Liver (tissue), 8 donors: ENCODE measurements at regions not wholly inside any gene's neighbourhood (a gene's known extent, or its start where the extent isn't known, plus 50 kb on each side); places are given as distances from the start of the nearest gene placed in this dataset.

Experiments used
- DNase-seq: peaks from one replicate; pipeline ENCODE4 v3.0.0-alpha.2; 2017; ENCODE audit warnings: low spot score
- H3K27ac ChIP-seq, 2 donors: one replicate each; pipeline ENCODE4 v1.7.0; 2013; ENCODE audit warnings: inconsistent platforms in 2 of 2, low read length in 2 of 2, control low read depth in 1 of 2, low read depth in 1 of 2, mild to moderate bottlenecking in 1 of 2
- H3K27me3 ChIP-seq, 4 donors: one replicate each; pipeline versions ENCODE4 v1.6.1 to v1.7.0; 2013; ENCODE audit warnings: low read length in 3 of 4, inconsistent platforms in 1 of 4, mild to moderate bottlenecking in 1 of 4, moderate library complexity in 1 of 4; ENCODE audit not compliant: control insufficient read depth in 4 of 4, insufficient read depth in 4 of 4
- H3K36me3 ChIP-seq, 4 donors: one replicate each; pipeline versions ENCODE4 v1.6.1 to v1.7.0; 2013; ENCODE audit warnings: low read length in 3 of 4, mild to moderate bottlenecking in 3 of 4, low read depth in 1 of 4, moderate library complexity in 1 of 4; ENCODE audit not compliant: control insufficient read depth in 4 of 4, insufficient read depth in 3 of 4
- H3K4me1 ChIP-seq, 4 donors: one replicate each; pipeline versions ENCODE4 v1.6.1 to v1.7.0; 2013; ENCODE audit warnings: low read length in 3 of 4, mild to moderate bottlenecking in 3 of 4, moderate library complexity in 1 of 4; ENCODE audit not compliant: control insufficient read depth in 4 of 4, insufficient read depth in 4 of 4
- H3K4me3 ChIP-seq, 3 donors: one replicate each; pipeline versions ENCODE4 v1.6.1 to v1.7.0; 2013; ENCODE audit warnings: low read length in 3 of 3, control low read depth in 1 of 3, low read depth in 1 of 3, mild to moderate bottlenecking in 1 of 3
- H3K9ac ChIP-seq, 2 donors: one replicate each; pipeline ENCODE4 v1.7.0; 2013; ENCODE audit warnings: low read length in 2 of 2, mild to moderate bottlenecking in 2 of 2, moderate library complexity in 2 of 2, control low read depth in 1 of 2, low read depth in 1 of 2
- H3K9me3 ChIP-seq, 4 donors: one replicate each; pipeline versions ENCODE4 v1.6.1 to v1.7.0; 2013; ENCODE audit warnings: low read length in 3 of 4; ENCODE audit not compliant: control insufficient read depth in 4 of 4
- ATF3 ChIP-seq: IDR thresholded peaks from 2 replicates; pipeline ENCODE4 v1.6.1; 2016; ENCODE audit warnings: antibody characterized with exemption
- CTCF ChIP-seq: fragments of 150-350 bp; IDR thresholded peaks from 2 replicates; pipeline ENCODE4 v1.5.1; 2017; ENCODE audit warnings: improper control_type of control experiment, low read depth, low read length; ENCODE audit not compliant: missing input control
- EGR1 ChIP-seq, 2 donors: IDR thresholded peaks; 2 replicates each; pipeline ENCODE4 v1.6.1; 2016 to 2018; ENCODE audit warnings: antibody characterized with exemption in 2 of 2, low read depth in 2 of 2
- FOXA1 ChIP-seq: IDR thresholded peaks from 2 replicates; pipeline ENCODE4 v1.6.1; 2016; ENCODE audit warnings: antibody characterized with exemption
- FOXA2 ChIP-seq: IDR thresholded peaks from 2 replicates; pipeline ENCODE4 v1.6.1; 2016; ENCODE audit warnings: antibody characterized with exemption
- GABPA ChIP-seq, 2 donors: IDR thresholded peaks in 1 of 2; conservative IDR thresholded peaks in 1 of 2; 2 replicates each; pipeline ENCODE4 v1.6.1; 2016; ENCODE audit warnings: antibody characterized with exemption in 2 of 2, mild to moderate bottlenecking in 1 of 2, moderate library complexity in 1 of 2
- HNF4A ChIP-seq, 2 donors: conservative IDR thresholded peaks; 2 replicates each; pipeline ENCODE4 v1.6.1; 2016; ENCODE audit warnings: antibody characterized with exemption in 2 of 2, mild to moderate bottlenecking in 2 of 2
- HNF4G ChIP-seq: IDR thresholded peaks from 2 replicates; pipeline ENCODE4 v1.6.1; 2016; ENCODE audit warnings: antibody characterized with exemption
- MAX ChIP-seq: IDR thresholded peaks from 2 replicates; pipeline ENCODE4 v1.6.1; 2016; ENCODE audit warnings: antibody characterized with exemption
- NR2F2 ChIP-seq: IDR thresholded peaks from 2 replicates; pipeline ENCODE4 v1.6.1; 2016; ENCODE audit warnings: antibody characterized with exemption
- RAD21 ChIP-seq, 2 donors: IDR thresholded peaks; 2 replicates each; pipeline ENCODE4 v1.6.1; 2016; ENCODE audit warnings: antibody characterized with exemption in 2 of 2, mild to moderate bottlenecking in 2 of 2
- REST ChIP-seq: IDR thresholded peaks from 2 replicates; pipeline ENCODE4 v1.6.1; 2016; ENCODE audit warnings: antibody characterized with exemption, mild to moderate bottlenecking
- RXRA ChIP-seq, 2 donors: IDR thresholded peaks; 2 replicates each; pipeline ENCODE4 v1.6.1; 2017 to 2018; ENCODE audit warnings: antibody characterized with exemption in 2 of 2, mild to moderate bottlenecking in 1 of 2
- SP1 ChIP-seq: IDR thresholded peaks from 2 replicates; pipeline ENCODE4 v1.6.1; 2018; ENCODE audit warnings: antibody characterized with exemption, mild to moderate bottlenecking
- TAF1 ChIP-seq: conservative IDR thresholded peaks from 2 replicates; pipeline ENCODE4 v1.6.1; 2016; ENCODE audit warnings: antibody characterized with exemption, mild to moderate bottlenecking
- YY1 ChIP-seq: IDR thresholded peaks from 2 replicates; pipeline ENCODE4 v1.6.1; 2016; ENCODE audit warnings: antibody characterized with exemption, mild to moderate bottlenecking
- ZBTB33 ChIP-seq: IDR thresholded peaks from 2 replicates; pipeline ENCODE4 v1.6.1; 2016; ENCODE audit warnings: antibody characterized with exemption
- WGBS: extraction: QIAGEN DNeasy Blood & Tissue Kit; methylation state at CpG from one replicate; pipeline ENCODE4 v1.1.7; 2013; 5-methylcytosine and 5-hydroxymethylcytosine counted together
- donor health status: healthy.
- donor health status: healthy.
- donor health status: healthy.
- donor health status: healthy.
- donor health status: healthy.

GRCh38 chr1:82704966-82705365 is 904.2 kb downstream of the ADGRL2 start:
- Histone ChIP-seq H3K27me3 (no peaks in the 10 kb centered on the region), H3K4me3 (no peak overlapping the region), H3K36me3 (no peaks in the 10 kb centered on the region), H3K9me3 (no peaks in the 10 kb centered on the region), H3K9ac (no peak overlapping the region), H3K4me1 (no peaks in the 10 kb centered on the region), H3K27ac (no peak overlapping the region)
- TF ChIP-seq CTCF (no peak), EGR1 (IDR thresholded peaks at IDR 0.05; ENCODE audit: low read depth in 2 of 2) (no peak), ATF3 (no peak), NR2F2 (no peak), REST (no peak), YY1 (no peak), GABPA (IDR thresholded peaks at IDR 0.05 in 1 of 2, conservative IDR thresholded peaks at IDR 0.05 in 1 of 2) (no peak), ZBTB33 (no peak), FOXA1 (no peak), MAX (no peak), HNF4A (conservative IDR thresholded peaks at IDR 0.05) (no peak), RXRA (IDR thresholded peaks at IDR 0.05) (no peak), HNF4G (no peak), RAD21 (IDR thresholded peaks at IDR 0.05) (no peak), SP1 (no peak), TAF1 (no peak)
- DNase-seq: no peak

GRCh38 chr1:82704393-82704792 is 903.7 kb downstream of the ADGRL2 start:
- Histone ChIP-seq H3K9me3 (no peaks in the 10 kb centered on the region), H3K27ac (no peak overlapping the region), H3K4me1 (no peaks in the 10 kb centered on the region), H3K4me3 (no peak overlapping the region), H3K9ac (no peak overlapping the region), H3K27me3 (no peaks in the 10 kb centered on the region), H3K36me3 (no peaks in the 10 kb centered on the region)
- DNase-seq: no peak
- WGBS: 63% methylated on average over 3 of the region's 3 CpGs
- TF ChIP-seq HNF4A (conservative IDR thresholded peaks at IDR 0.05): no peak
- no peak for TF ChIP-seq ATF3
- no peak for TF ChIP-seq MAX
- no peak for TF ChIP-seq FOXA2
- TF ChIP-seq NR2F2: peak; percentile 23
- TF ChIP-seq RAD21 (IDR thresholded peaks at IDR 0.05): peak in 1 of 2 donors; percentile 14
- no peak for TF ChIP-seq RXRA (IDR thresholded peaks at IDR 0.05)
- no peak for TF ChIP-seq GABPA (IDR thresholded peaks at IDR 0.05 in 1 of 2, conservative IDR thresholded peaks at IDR 0.05 in 1 of 2)
- no peak for TF ChIP-seq CTCF
- no peak for TF ChIP-seq TAF1
- no peak for TF ChIP-seq EGR1 (IDR thresholded peaks at IDR 0.05; ENCODE audit: low read depth in 2 of 2)
